CD4-positive, alpha-beta T cell treated with Interleukin-15 for 1 hour (primary cell): ENCODE measurements at regions not wholly inside any gene's neighbourhood (a gene's known extent, or its start where the extent isn't known, plus 50 kb on each side); places are given as distances from the start of the nearest gene placed in this dataset.

Experiments
- DNase-seq: peaks from one replicate; pipeline ENCODE4 v3.0.0-alpha.2; 2020

DNA sequence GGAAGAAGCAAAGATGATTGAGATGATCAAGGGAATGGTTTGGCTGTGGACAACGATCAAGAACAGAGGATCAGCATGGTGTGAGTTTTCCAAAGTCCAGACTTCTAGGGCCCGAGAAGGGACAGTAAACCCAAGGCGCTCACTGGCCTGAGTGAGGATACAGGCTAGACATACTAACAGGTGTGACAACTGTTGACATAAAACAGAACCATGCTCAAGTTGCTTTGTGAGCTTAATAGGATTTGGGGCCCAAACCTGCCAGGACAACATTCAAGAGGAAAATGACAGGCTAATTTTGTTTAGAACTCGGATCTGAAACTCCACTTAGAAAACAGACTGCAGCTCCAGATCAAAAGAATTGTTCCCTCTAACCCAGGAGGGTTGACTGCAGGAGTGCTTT lies 68.1 kb upstream of the ACKR3 start:
- no peak for DNase-seq

GRCh38 chr2:236503100-236503499 lies 66.5 kb upstream of the ACKR3 start:
- DNase-seq = no peak

- no peak for DNase-seq
These were observed 66.0 kb upstream of the ACKR3 start for GRCh38 chr2:236503583-236503982.

GRCh38 chr2:236505041-236505440 lies 64.6 kb upstream of the ACKR3 start:
- DNase-seq = no peak

DNA sequence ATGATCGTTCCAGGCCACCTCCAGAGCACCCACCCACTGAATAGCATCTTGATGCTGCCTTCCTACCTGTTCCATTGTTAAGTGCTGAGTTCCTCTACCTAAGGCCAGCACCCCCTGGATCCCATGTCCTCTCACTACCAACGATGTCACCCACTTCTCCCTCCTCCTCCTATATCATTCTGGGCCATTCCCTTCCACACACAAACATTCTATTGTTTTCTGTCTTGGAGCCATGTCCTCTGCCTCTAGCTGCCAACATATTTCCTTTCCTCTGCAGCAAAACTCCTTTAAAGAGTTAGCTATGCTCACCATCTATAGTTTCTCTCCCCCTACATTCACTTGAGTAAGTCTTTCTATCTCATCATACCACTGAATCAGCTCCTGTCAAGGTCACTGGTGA lies 64.0 kb upstream of the ACKR3 start:
- DNase-seq = no peak

GRCh38 chr2:236507393-236508085 lies 62.1 kb upstream of the ACKR3 start:
- peak; percentile 69 for DNase-seq

GRCh38 chr2:236508466-236508865 lies 61.2 kb upstream of the ACKR3 start:
- no peak for DNase-seq

- no peak for DNase-seq
These were observed 59.6 kb upstream of the ACKR3 start for GRCh38 chr2:236510034-236510433.

DNA sequence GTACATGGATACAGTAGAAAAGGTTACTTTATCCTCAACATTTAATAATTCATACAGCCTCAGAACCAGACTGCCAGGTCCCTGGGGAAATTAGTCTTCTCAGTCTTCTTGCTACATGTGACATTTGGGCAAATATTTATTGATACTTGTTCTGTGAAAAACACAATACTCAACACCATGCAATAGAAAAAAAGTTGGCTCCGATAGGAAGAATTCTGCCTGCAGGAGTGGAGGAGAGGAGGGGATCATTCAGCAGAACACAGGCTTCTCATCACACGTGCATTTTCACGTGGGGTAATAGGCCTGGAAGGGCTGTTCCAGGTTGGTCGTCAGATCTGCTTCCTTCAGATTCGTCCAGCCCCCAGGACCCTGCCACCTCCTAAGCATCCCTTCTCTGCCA lies 58.4 kb upstream of the ACKR3 start:
- no peak for DNase-seq

DNA sequence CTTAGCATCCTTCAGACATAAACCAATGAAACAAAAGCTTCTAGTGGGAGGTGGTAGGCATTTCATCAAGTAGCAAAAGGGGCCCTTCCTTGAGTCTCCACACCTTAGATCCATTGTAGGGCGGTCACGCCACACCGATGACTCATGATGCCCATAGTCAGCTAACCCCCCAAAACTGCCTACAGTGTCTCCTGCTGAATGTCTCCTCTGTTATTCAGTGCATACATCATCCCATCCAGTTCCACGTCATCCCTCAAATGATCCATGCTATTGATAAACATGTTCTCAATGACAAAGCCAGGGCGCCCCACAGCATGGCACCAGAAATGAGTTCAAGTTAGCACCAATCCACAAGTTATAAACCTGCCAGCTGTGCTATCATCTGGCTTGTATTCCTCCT lies 57.4 kb upstream of the ACKR3 start:
- DNase-seq = no peak

- DNase-seq = peak; percentile 76
These were observed 56.7 kb upstream of the ACKR3 start for GRCh38 chr2:236512902-236513435.

- DNase-seq = no peak
These were observed 55.7 kb upstream of the ACKR3 start for GRCh38 chr2:236513956-236514355.

DNA sequence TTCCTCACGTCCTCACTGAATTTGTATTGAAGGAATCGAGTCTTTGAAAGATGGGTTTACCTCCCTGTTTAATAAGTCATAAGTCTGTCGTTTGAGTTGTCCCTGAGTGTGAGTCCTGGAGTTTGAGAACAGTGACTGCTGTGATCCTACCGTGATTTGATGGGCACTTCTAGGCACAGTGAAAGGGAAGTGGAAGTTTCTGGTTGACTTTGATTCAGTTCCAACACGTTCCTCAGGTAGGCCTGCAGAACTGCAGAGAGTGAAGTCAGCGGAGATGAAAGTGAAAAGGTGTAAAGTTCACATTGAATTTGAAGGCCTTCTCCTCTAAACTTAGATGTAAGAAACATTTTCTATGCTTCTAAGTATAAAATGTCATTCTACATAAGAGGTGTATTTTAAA lies 52.9 kb upstream of the ACKR3 start:
- no peak for DNase-seq

DNA sequence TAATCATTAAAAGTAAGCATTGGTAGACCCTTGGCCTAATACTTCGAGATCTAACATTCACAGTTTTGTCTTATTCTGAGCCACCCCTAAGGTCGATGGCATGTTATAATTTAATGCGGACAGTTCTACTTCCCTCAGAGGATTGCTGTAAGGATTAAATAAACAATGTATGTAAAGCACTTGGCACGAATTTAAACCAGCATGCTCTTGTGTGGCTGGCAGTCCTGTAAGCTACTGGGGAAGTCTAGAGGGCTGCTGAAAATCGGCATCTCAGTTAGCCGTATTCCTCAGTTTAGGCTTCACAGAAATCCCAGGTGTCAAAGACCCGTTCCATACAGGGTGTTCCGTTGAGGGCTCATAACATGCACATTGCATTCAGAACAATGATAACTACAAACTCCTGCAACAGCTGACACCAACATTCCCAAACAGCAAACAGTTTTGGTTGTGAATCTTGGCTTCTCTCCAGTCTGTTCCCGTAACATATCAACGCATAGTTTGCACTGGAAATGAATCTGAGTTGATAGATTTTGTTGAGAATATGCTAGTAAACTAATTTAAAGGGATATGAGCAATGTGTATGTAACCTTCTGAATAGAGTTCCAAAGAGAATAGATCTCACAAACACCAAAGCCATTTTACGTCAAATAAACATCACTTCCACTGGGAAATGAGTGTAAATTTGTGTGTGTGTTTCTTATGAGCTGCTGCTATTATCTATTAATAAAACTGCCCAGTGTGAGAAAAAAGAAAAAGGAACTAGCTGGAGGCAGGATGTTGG lies 52.2 kb upstream of the ACKR3 start:
- DNase-seq = no peak
